Ascending aorta (tissue), 2 donors: ENCODE measurements at regions not wholly inside any gene's neighbourhood (a gene's known extent, or its start where the extent isn't known, plus 50 kb on each side); places are given as distances from the start of the nearest gene placed in this dataset.

ENCODE experiments used
- DNase-seq, 2 donors: peaks; one replicate each; pipeline ENCODE4 v3.0.0-alpha.2; 2019; ENCODE audit warnings: low spot score in 2 of 2
- H3K27ac ChIP-seq, 2 donors: fragments of 200-600 bp; sonication (generic); one replicate each; pipeline ENCODE4 v1.5.1; 2016 to 2017; ENCODE audit warnings: mild to moderate bottlenecking in 1 of 2
- H3K27me3 ChIP-seq: fragments of 200-600 bp; sonication (generic); one replicate; pipeline ENCODE4 v1.5.1; 2017
- H3K36me3 ChIP-seq, 2 donors: fragments of 200-600 bp; sonication (generic); one replicate each; pipeline ENCODE4 v1.5.1; 2016
- H3K4me1 ChIP-seq, 2 donors: fragments of 200-600 bp; sonication (generic); one replicate each; pipeline ENCODE4 v1.5.1; 2016 to 2017; ENCODE audit warnings: mild to moderate bottlenecking in 1 of 2
- H3K4me3 ChIP-seq, 2 donors: fragments of 200-600 bp; sonication (generic); one replicate each; pipeline ENCODE4 v1.5.1; 2016 to 2017; ENCODE audit warnings: mild to moderate bottlenecking in 1 of 2
- H3K9me3 ChIP-seq, 2 donors: fragments of 200-600 bp; sonication (generic); one replicate each; pipeline ENCODE4 v1.5.1; 2016
- intact Hi-C: fragments of 100-400 bp; cut with DNase I; formaldehyde crosslinking; loops from one replicate; pipeline ENCODE4 v1.15.1; 2023
- TF ChIP-seq, protein P1 (sequence below), 3 experiments: fragments of 200-600 bp in 2 of 3; fragments of 450-650 bp in 1 of 3; sonication (generic) in 2 of 3; IDR thresholded peaks; one replicate each; pipeline ENCODE4 v1.5.1; 2016 to 2019; ENCODE audit warnings: antibody characterized with exemption in 3 of 3, mild to moderate bottlenecking in 1 of 3, moderate library complexity in 1 of 3

GRCh38 chr10:117726596-117727295, 184.2 kb downstream of the EMX2 start:
- TF ChIP-seq, protein P1, sequence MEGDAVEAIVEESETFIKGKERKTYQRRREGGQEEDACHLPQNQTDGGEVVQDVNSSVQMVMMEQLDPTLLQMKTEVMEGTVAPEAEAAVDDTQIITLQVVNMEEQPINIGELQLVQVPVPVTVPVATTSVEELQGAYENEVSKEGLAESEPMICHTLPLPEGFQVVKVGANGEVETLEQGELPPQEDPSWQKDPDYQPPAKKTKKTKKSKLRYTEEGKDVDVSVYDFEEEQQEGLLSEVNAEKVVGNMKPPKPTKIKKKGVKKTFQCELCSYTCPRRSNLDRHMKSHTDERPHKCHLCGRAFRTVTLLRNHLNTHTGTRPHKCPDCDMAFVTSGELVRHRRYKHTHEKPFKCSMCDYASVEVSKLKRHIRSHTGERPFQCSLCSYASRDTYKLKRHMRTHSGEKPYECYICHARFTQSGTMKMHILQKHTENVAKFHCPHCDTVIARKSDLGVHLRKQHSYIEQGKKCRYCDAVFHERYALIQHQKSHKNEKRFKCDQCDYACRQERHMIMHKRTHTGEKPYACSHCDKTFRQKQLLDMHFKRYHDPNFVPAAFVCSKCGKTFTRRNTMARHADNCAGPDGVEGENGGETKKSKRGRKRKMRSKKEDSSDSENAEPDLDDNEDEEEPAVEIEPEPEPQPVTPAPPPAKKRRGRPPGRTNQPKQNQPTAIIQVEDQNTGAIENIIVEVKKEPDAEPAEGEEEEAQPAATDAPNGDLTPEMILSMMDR (IDR thresholded peaks at IDR 0.05), result no peak
- Histone ChIP-seq H3K4me1 (no peaks in the 10 kb centered on the region), H3K27ac (no peak overlapping the region), H3K9me3 (no peaks in the 10 kb centered on the region), H3K36me3 (no peaks in the 10 kb centered on the region), H3K4me3 (no peak overlapping the region), H3K27me3 (no peaks in the 10 kb centered on the region)
- intact Hi-C loops, result no loop called here
- DNase-seq, result no peak

GRCh38 chr10:117727421-117727820, 184.9 kb downstream of the EMX2 start:
- TF ChIP-seq, protein P1 (IDR thresholded peaks at IDR 0.05), result no peak
- no peaks in the 10 kb centered on the region for H3K4me1 ChIP-seq
- no peak overlapping the region for H3K4me3 ChIP-seq
- no peaks in the 10 kb centered on the region for H3K9me3 ChIP-seq
- intact Hi-C loops, result no loop called here
- H3K36me3 ChIP-seq, result no peaks in the 10 kb centered on the region
- no peak overlapping the region for H3K27ac ChIP-seq
- DNase-seq, result no peak
- H3K27me3 ChIP-seq, result no peaks in the 10 kb centered on the region

GRCh38 chr10:117728087-117728486, 185.5 kb downstream of the EMX2 start:
- Histone ChIP-seq H3K27me3 (no peaks in the 10 kb centered on the region), H3K4me3 (no peak overlapping the region), H3K36me3 (no peaks in the 10 kb centered on the region), H3K4me1 (no peaks in the 10 kb centered on the region), H3K27ac (no peak overlapping the region), H3K9me3 (no peaks in the 10 kb centered on the region)
- intact Hi-C loops, result no loop called here
- DNase-seq, result no peak
- TF ChIP-seq, protein P1 (IDR thresholded peaks at IDR 0.05), result no peak

- Histone ChIP-seq H3K27me3 (no peaks in the 10 kb centered on the region), H3K4me1 (no peaks in the 10 kb centered on the region), H3K36me3 (no peaks in the 10 kb centered on the region), H3K27ac (no peak overlapping the region), H3K4me3 (no peak overlapping the region), H3K9me3 (no peaks in the 10 kb centered on the region)
- TF ChIP-seq, protein P1 (IDR thresholded peaks at IDR 0.05), result no peak
- intact Hi-C loops, result no loop called here
- no peak for DNase-seq
These were observed 186.6 kb downstream of the EMX2 start for GRCh38 chr10:117729156-117729555.

GRCh38 chr10:117731121-117731791, 188.7 kb downstream of the EMX2 start:
- Histone ChIP-seq H3K27me3 (no peaks in the 10 kb centered on the region), H3K9me3 (no peaks in the 10 kb centered on the region), H3K4me3 (no peak overlapping the region), H3K36me3 (no peaks in the 10 kb centered on the region), H3K4me1 (no peaks in the 10 kb centered on the region), H3K27ac (no peak overlapping the region)
- TF ChIP-seq, protein P1 (IDR thresholded peaks at IDR 0.05), result no peak
- no peak for DNase-seq
- intact Hi-C loops, result no loop called here
